K562 (cell line): ENCODE measurements at regions not wholly inside any gene's neighbourhood (a gene's known extent, or its start where the extent isn't known, plus 50 kb on each side); places are given as distances from the start of the nearest gene placed in this dataset.

Experiments used
- ATAC-seq: fragments of 200-7000 bp; cut with Tn5 transposase; 3 replicates; pipeline ENCODE4 v1.9.1; 2020; ENCODE audit warnings: moderate library complexity
- BruUV-seq: library from RNA; stranded (reverse); fragments of 400-500 nt; replicated peaks from 2 replicates; lab custom pipeline; 2021; lab: Mats Ljungman, UMichigan
- CTCF ChIA-PET: fragments of 300-600 bp; formaldehyde crosslinking; extraction: SDS; loops from one replicate; lab custom pipeline; 2021; ENCODE audit warnings: low intra/inter-chr PET ratio; lab: Yijun Ruan, JAX
- POLR2A ChIA-PET: fragments of 300-600, 350-650 bp; sonication (Branson Sonifier 250); formaldehyde crosslinking; extraction: SDS; loops from one replicate; lab custom pipeline; 2021; ENCODE audit warnings: antibody characterized with exemption, inconsistent platforms; lab: Yijun Ruan, JAX
- DNase-seq, 4 experiments: peaks; one replicate each; pipeline versions ENCODE4 v3.0.0 to v3.0.0-alpha.2; 2011 to 2018; ENCODE audit warnings: low spot score in 3 of 4, mixed read lengths in 3 of 4; ENCODE audit errors: extremely low read depth in 1 of 4
- FAIRE-seq: peaks from 2 replicates; lab custom pipeline; 2011; peaks lifted over from hg19 to GRCh38; lab: Jason Lieb, UNC
- H2AFZ ChIP-seq: 2 replicates; pipeline ENCODE4 v1.6.0; 2011; ENCODE audit warnings: low read depth, low read length, control low read depth, inconsistent platforms
- H3K27ac ChIP-seq: fragments of 200-600 bp; 3 replicates; pipeline ENCODE4 v1.8.0; 2011; ENCODE audit warnings: low read depth, mild to moderate bottlenecking, control low read depth, inconsistent platforms, low read length, moderate library complexity, mixed read lengths; ENCODE audit errors: extremely low read depth
- H3K27me3 ChIP-seq, 2 experiments: fragments of 300-600 bp in 1 of 2; 2 replicates in 1 of 2; 3 replicates in 1 of 2; pipeline versions ENCODE4 v1.6.0 to v1.8.0; 2011; ENCODE audit warnings: inconsistent platforms in 2 of 2, low read length in 2 of 2, mild to moderate bottlenecking in 1 of 2, mixed read lengths in 1 of 2, moderate library complexity in 1 of 2; ENCODE audit not compliant: control insufficient read depth in 2 of 2, insufficient read depth in 2 of 2
- H3K36me3 ChIP-seq: fragments of 300-600 bp; 3 replicates; pipeline ENCODE4 v1.8.0; 2011; ENCODE audit warnings: mild to moderate bottlenecking, low read length, inconsistent platforms; ENCODE audit not compliant: control insufficient read depth, insufficient read depth
- H3K4me1 ChIP-seq, 2 experiments: fragments of 200-600 bp in 1 of 2; replicated peaks in 1 of 2; 2 replicates in 1 of 2; 3 replicates in 1 of 2; pipeline versions ENCODE4 v1.5.1 to v1.8.0; 2011; ENCODE audit warnings: inconsistent platforms in 2 of 2, low read length in 2 of 2, mild to moderate bottlenecking in 1 of 2, mixed read lengths in 1 of 2, moderate library complexity in 1 of 2; ENCODE audit not compliant: control insufficient read depth in 2 of 2, insufficient read depth in 2 of 2
- H3K4me2 ChIP-seq: 2 replicates; pipeline ENCODE4 v1.6.1; 2011; ENCODE audit warnings: low read length, control low read depth, inconsistent platforms, mixed read lengths; ENCODE audit not compliant: insufficient read depth
- H3K4me3 ChIP-seq: fragments of 200-600 bp; sonication (generic), shearing (Covaris generic); 2 replicates; pipeline ENCODE4 v1.5.1; 2016; ENCODE audit warnings: control low read depth, inconsistent platforms
- H3K79me2 ChIP-seq: fragments of 200-600 bp; 3 replicates; pipeline ENCODE4 v1.8.0; 2011; ENCODE audit warnings: low read length, inconsistent platforms; ENCODE audit not compliant: control insufficient read depth, insufficient read depth
- H3K9ac ChIP-seq, 2 experiments: 2 replicates each; pipeline versions ENCODE4 v1.6.0 to v1.6.1; 2011; ENCODE audit warnings: low read depth in 2 of 2, low read length in 2 of 2, control low read depth in 1 of 2, inconsistent platforms in 1 of 2, mild to moderate bottlenecking in 1 of 2, mixed read lengths in 1 of 2; ENCODE audit not compliant: insufficient read depth in 1 of 2
- H3K9me1 ChIP-seq: one replicate; pipeline ENCODE4 v1.6.0; 2011; ENCODE audit warnings: inconsistent platforms, mild to moderate bottlenecking, low read length, moderate library complexity; ENCODE audit not compliant: control insufficient read depth, insufficient read depth
- H3K9me3 ChIP-seq: replicated peaks from 2 replicates; pipeline ENCODE4 v1.5.1; 2011; ENCODE audit warnings: low read depth, low read length, inconsistent platforms; ENCODE audit not compliant: control insufficient read depth, insufficient read depth
- H4K20me1 ChIP-seq: replicated peaks from 2 replicates; pipeline ENCODE4 v1.6.1; 2011; ENCODE audit warnings: low read length, inconsistent platforms, mixed read lengths; ENCODE audit not compliant: control insufficient read depth, insufficient read depth
- ARNT ChIP-seq, 2 experiments: fragments of 450-650 bp; IDR thresholded peaks; 2 replicates each; pipeline ENCODE4 v1.6.1; 2016; ENCODE audit warnings: mild to moderate bottlenecking in 1 of 2
- CEBPB ChIP-seq: fragments of 450-650 bp; IDR thresholded peaks from 2 replicates; pipeline ENCODE4 v1.6.1; 2016; ENCODE audit warnings: missing genetic modification characterization, missing compliant biosample characterization
- EP400 ChIP-seq: fragments of 450-650 bp; IDR thresholded peaks from 2 replicates; pipeline ENCODE4 v1.6.1; 2017; ENCODE audit warnings: antibody characterized with exemption, mild to moderate bottlenecking, moderate library complexity
- KDM1A ChIP-seq, 2 experiments: fragments of 450-650 bp; IDR thresholded peaks; 2 replicates each; pipeline ENCODE4 v1.6.1; 2016; ENCODE audit warnings: mild to moderate bottlenecking in 2 of 2
- KDM4B ChIP-seq, 2 experiments: fragments of 450-650 bp in 1 of 2; sonication (generic) in 1 of 2; IDR thresholded peaks; 2 replicates each; pipeline ENCODE4 v1.6.1; 2016 to 2017; ENCODE audit warnings: borderline replicate concordance in 2 of 2, antibody characterized with exemption in 1 of 2, low read depth in 1 of 2, mild to moderate bottlenecking in 1 of 2
- MTA1 ChIP-seq: fragments of 450-650 bp; IDR thresholded peaks from 2 replicates; pipeline ENCODE4 v1.6.1; 2017; ENCODE audit warnings: borderline replicate concordance
- RBFOX2 ChIP-seq: fragments of 200-400 bp; formaldehyde crosslinking; IDR thresholded peaks from 2 replicates; pipeline ENCODE4 v1.6.1; 2017; ENCODE audit warnings: low read depth, mild to moderate bottlenecking, low read length, moderate library complexity
- RBM14 ChIP-seq: fragments of 200-400 bp; formaldehyde crosslinking; IDR thresholded peaks from 2 replicates; pipeline ENCODE4 v1.6.1; 2018; ENCODE audit warnings: low read depth, mild to moderate bottlenecking, low read length, moderate library complexity, borderline replicate concordance; ENCODE audit not compliant: insufficient read depth
- ZNF316 ChIP-seq: fragments of 450-650 bp; IDR thresholded peaks from 2 replicates; pipeline ENCODE4 v1.6.1; 2016
- ZNF589 ChIP-seq: fragments of 200-800 bp; sonication (Bioruptor generic); IDR thresholded peaks from 2 replicates; pipeline ENCODE4 v1.6.1; 2016; ENCODE audit warnings: low read depth, missing genetic modification characterization, missing compliant biosample characterization
- in situ Hi-C: fragments of 300-500 bp; cut with MboI; formaldehyde crosslinking; loops from 4 replicates; pipeline ENCODE4 v1.15.0; 2018; ENCODE audit warnings: inconsistent platforms, mixed read lengths
- intact Hi-C: fragments of 100-400 bp; cut with micrococcal nuclease; formaldehyde crosslinking; loops from 2 replicates; pipeline ENCODE4 v1.14.2; 2022
- TF ChIP-seq, protein P1 (sequence below), 3 experiments: fragments of 200-800 bp in 1 of 3; fragments of 250-450 bp in 1 of 3; fragments of 450-650 bp in 1 of 3; sonication (Bioruptor Pico) in 1 of 3; sonication (Bioruptor generic) in 1 of 3; formaldehyde crosslinking in 1 of 3; IDR thresholded peaks; 2 replicates each; pipeline versions ENCODE4 v1.6.1 to v1.8.0; 2016 to 2022; ENCODE audit warnings: mild to moderate bottlenecking in 2 of 3, missing genetic modification characterization in 2 of 3, missing compliant biosample characterization in 1 of 3, moderate library complexity in 1 of 3
- TF ChIP-seq, protein P2 (sequence below): sonication (generic); formaldehyde crosslinking; IDR thresholded peaks from 2 replicates; pipeline ENCODE4 v1.8.1; 2022; ENCODE audit warnings: missing genetic modification reagents

- H3K9me1 ChIP-seq: no peaks in the 10 kb centered on the region
- DNase-seq (no peak), ATAC-seq (no peak), FAIRE-seq (no peak)
- H3K4me3 ChIP-seq: no peak overlapping the region
- in situ Hi-C loops (no loop called here), intact Hi-C loops (no loop called here)
- H3K4me1 ChIP-seq: no peaks in the 10 kb centered on the region
- no peaks in the 10 kb centered on the region for H3K9me3 ChIP-seq
- POLR2A ChIA-PET: interaction anchor here (1.2 kb wide), 1 partner anchor 14 kb away, joined by 3 read pairs; no protein-coding TSS in a partner anchor
- H3K79me2 ChIP-seq: no peaks in the 10 kb centered on the region
- TF ChIP-seq KDM1A (IDR thresholded peaks at IDR 0.05): no peak
- no peak for TF ChIP-seq ZNF316
- TF ChIP-seq KDM4B (IDR thresholded peaks at IDR 0.05; ENCODE audit: borderline replicate concordance in 2 of 2, low read depth in 1 of 2): no peak
- no peak for TF ChIP-seq CEBPB (tag)
- no peak for TF ChIP-seq ARNT (IDR thresholded peaks at IDR 0.05)
- TF ChIP-seq RBM14: no peak
- no peak for TF ChIP-seq ZNF589 (CRISPR knock-in tag)
- no peak for TF ChIP-seq EP400
- TF ChIP-seq RBFOX2: no peak
- TF ChIP-seq, protein P1, sequence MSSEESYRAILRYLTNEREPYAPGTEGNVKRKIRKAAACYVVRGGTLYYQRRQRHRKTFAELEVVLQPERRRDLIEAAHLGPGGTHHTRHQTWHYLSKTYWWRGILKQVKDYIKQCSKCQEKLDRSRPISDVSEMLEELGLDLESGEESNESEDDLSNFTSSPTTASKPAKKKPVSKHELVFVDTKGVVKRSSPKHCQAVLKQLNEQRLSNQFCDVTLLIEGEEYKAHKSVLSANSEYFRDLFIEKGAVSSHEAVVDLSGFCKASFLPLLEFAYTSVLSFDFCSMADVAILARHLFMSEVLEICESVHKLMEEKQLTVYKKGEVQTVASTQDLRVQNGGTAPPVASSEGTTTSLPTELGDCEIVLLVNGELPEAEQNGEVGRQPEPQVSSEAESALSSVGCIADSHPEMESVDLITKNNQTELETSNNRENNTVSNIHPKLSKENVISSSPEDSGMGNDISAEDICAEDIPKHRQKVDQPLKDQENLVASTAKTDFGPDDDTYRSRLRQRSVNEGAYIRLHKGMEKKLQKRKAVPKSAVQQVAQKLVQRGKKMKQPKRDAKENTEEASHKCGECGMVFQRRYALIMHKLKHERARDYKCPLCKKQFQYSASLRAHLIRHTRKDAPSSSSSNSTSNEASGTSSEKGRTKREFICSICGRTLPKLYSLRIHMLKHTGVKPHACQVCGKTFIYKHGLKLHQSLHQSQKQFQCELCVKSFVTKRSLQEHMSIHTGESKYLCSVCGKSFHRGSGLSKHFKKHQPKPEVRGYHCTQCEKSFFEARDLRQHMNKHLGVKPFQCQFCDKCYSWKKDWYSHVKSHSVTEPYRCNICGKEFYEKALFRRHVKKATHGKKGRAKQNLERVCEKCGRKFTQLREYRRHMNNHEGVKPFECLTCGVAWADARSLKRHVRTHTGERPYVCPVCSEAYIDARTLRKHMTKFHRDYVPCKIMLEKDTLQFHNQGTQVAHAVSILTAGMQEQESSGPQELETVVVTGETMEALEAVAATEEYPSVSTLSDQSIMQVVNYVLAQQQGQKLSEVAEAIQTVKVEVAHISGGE (CRISPR knock-in tag; IDR thresholded peaks at IDR 0.05): no peak
- TF ChIP-seq, protein P2, sequence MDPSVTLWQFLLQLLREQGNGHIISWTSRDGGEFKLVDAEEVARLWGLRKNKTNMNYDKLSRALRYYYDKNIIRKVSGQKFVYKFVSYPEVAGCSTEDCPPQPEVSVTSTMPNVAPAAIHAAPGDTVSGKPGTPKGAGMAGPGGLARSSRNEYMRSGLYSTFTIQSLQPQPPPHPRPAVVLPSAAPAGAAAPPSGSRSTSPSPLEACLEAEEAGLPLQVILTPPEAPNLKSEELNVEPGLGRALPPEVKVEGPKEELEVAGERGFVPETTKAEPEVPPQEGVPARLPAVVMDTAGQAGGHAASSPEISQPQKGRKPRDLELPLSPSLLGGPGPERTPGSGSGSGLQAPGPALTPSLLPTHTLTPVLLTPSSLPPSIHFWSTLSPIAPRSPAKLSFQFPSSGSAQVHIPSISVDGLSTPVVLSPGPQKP (CRISPR knock-in tag): no peak
- no peak for TF ChIP-seq MTA1
- H4K20me1 ChIP-seq: no peaks in the 10 kb centered on the region
- H3K27me3 ChIP-seq: no peaks in the 10 kb centered on the region
- CTCF ChIA-PET: no interaction called here
- H3K36me3 ChIP-seq: no peaks in the 10 kb centered on the region
- H2AFZ ChIP-seq: no peak overlapping the region
- no peak overlapping the region for H3K9ac ChIP-seq
- H3K27ac ChIP-seq: no peak overlapping the region
- no TSS peak for BruUV-seq
- H3K4me2 ChIP-seq: no peak overlapping the region
Measured at GRCh38 chr4:177147668-177148067, 162.0 kb upstream of the NEIL3 start.
